Natural killer cell (primary cell): ENCODE measurements at regions not wholly inside any gene's neighbourhood (a gene's known extent, or its start where the extent isn't known, plus 50 kb on each side); places are given as distances from the start of the nearest gene placed in this dataset.
A peak's percentile ranks its signal among the peaks of the same experiment; 100 is the strongest.

Source experiments
- ATAC-seq, 3 donors: fragments of 150-1000 bp in 2 of 3; fragments of 200-7000 bp in 1 of 3; cut with Tn5 transposase; 1 replicate in 1 of 3; 2 replicates in 2 of 3; pipeline ENCODE4 v1.10.0; 2021; ENCODE audit warnings: mild to moderate bottlenecking in 2 of 3, moderate library complexity in 2 of 3
- DNase-seq, 2 donors: peaks; one replicate each; pipeline versions ENCODE4 v3.0.0 to v3.0.0-alpha.2; 2013 to 2021; ENCODE audit warnings: mixed read lengths in 1 of 2
- H3K27ac ChIP-seq: one replicate; pipeline ENCODE4 v1.5.1; 2013; ENCODE audit warnings: mild to moderate bottlenecking, low read length
- H3K27me3 ChIP-seq: one replicate; pipeline ENCODE4 v1.6.1; 2013; ENCODE audit warnings: low read length; ENCODE audit not compliant: control insufficient read depth, insufficient read depth
- H3K36me3 ChIP-seq: one replicate; pipeline ENCODE4 v1.6.1; 2013; ENCODE audit warnings: low read length; ENCODE audit not compliant: control insufficient read depth, insufficient read depth
- H3K4me1 ChIP-seq: one replicate; pipeline ENCODE4 v1.6.1; 2013; ENCODE audit warnings: low read length; ENCODE audit not compliant: control insufficient read depth, insufficient read depth
- H3K4me3 ChIP-seq: one replicate; pipeline ENCODE4 v1.5.1; 2013; ENCODE audit warnings: low read length
- H3K9me3 ChIP-seq: one replicate; pipeline ENCODE4 v1.6.1; 2013; ENCODE audit warnings: low read length; ENCODE audit not compliant: control insufficient read depth, insufficient read depth
- H3K27ac Mint-ChIP-seq, 2 donors: one replicate each; pipeline ENCODE4 v1.8.0; 2022; ENCODE audit warnings: mild to moderate bottlenecking in 2 of 2, mixed read lengths in 2 of 2, moderate library complexity in 1 of 2
- H3K27me3 Mint-ChIP-seq, 2 donors: one replicate each; pipeline ENCODE4 v1.8.0; 2022; ENCODE audit warnings: low read depth in 2 of 2, mixed read lengths in 2 of 2
- H3K36me3 Mint-ChIP-seq: one replicate; pipeline ENCODE4 v1.8.0; 2022; ENCODE audit warnings: mixed read lengths
- H3K4me1 Mint-ChIP-seq, 2 donors: one replicate each; pipeline ENCODE4 v1.8.0; 2022; ENCODE audit warnings: mixed read lengths in 2 of 2
- H3K4me3 Mint-ChIP-seq: one replicate; pipeline ENCODE4 v1.8.0; 2022; ENCODE audit warnings: mild to moderate bottlenecking, moderate library complexity, mixed read lengths
- H3K9me3 Mint-ChIP-seq, 2 donors: one replicate each; pipeline ENCODE4 v1.8.0; 2022; ENCODE audit warnings: mixed read lengths in 2 of 2
- CTCF ChIP-seq: fragments of 200-600 bp; IDR thresholded peaks from one replicate; pipeline ENCODE4 v1.8.0; 2022; ENCODE audit warnings: antibody characterized with exemption
- WGBS: methylation state at CpG from one replicate; pipeline ENCODE4 v1.1.7; 2013; ENCODE audit warnings: missing lambda C conversion rate; ENCODE audit not compliant: insufficient coverage; 5-methylcytosine and 5-hydroxymethylcytosine counted together
- intact Hi-C: fragments of 100-400 bp; cut with micrococcal nuclease; formaldehyde crosslinking; loops from one replicate; pipeline ENCODE4 v1.14.2; 2022

- no peaks in the 10 kb centered on the region for H3K36me3 ChIP-seq
- H3K27me3 ChIP-seq, result no peaks in the 10 kb centered on the region
- Mint-ChIP-seq H3K4me3 (no peak overlapping the region), H3K9me3 (peaks cover 0 to 3% of the 10 kb centered on the region in 2 donors), H3K4me1 (no peaks in the 10 kb centered on the region), H3K27ac (no peak overlapping the region), H3K27me3 (no peaks in the 10 kb centered on the region), H3K36me3 (no peaks in the 10 kb centered on the region)
- no peak overlapping the region for H3K27ac ChIP-seq
- TF ChIP-seq CTCF, result no peak
- H3K4me1 ChIP-seq, result no peaks in the 10 kb centered on the region
- intact Hi-C loops, result no loop called here
- peak in 1 of 3 donors; percentile 7 for ATAC-seq
- no peak for DNase-seq
- 84% methylated on average over 9 of the region's 9 CpGs for WGBS
- H3K4me3 ChIP-seq, result no peak overlapping the region
- no peaks in the 10 kb centered on the region for H3K9me3 ChIP-seq
These were observed 467.8 kb upstream of the PFKP start for GRCh38 chr10:2599571-2599970.

GRCh38 chr10:2592360-2593160 lies 474.8 kb upstream of the PFKP start:
- Mint-ChIP-seq H3K4me3 (no peak overlapping the region), H3K4me1 (no peaks in the 10 kb centered on the region), H3K9me3 (peaks cover 0 to under 1% of the 10 kb centered on the region in 2 donors), H3K27ac (no peak overlapping the region), H3K36me3 (no peaks in the 10 kb centered on the region), H3K27me3 (peaks cover 0 to 2% of the 10 kb centered on the region in 2 donors)
- H3K9me3 ChIP-seq, result no peaks in the 10 kb centered on the region
- no peaks in the 10 kb centered on the region for H3K27me3 ChIP-seq
- no peaks in the 10 kb centered on the region for H3K36me3 ChIP-seq
- TF ChIP-seq CTCF, result no peak
- H3K27ac ChIP-seq, result no peak overlapping the region
- H3K4me3 ChIP-seq, result no peak overlapping the region
- no peak for DNase-seq
- H3K4me1 ChIP-seq, result no peaks in the 10 kb centered on the region
- no peak for ATAC-seq
- 72% methylated on average over 4 of the region's 4 CpGs for WGBS
- intact Hi-C loops, result no loop called here

- no peak for ATAC-seq
- no peaks in the 10 kb centered on the region for H3K9me3 ChIP-seq
These were observed 478.2 kb upstream of the PFKP start for GRCh38 chr10:2589196-2589595.

More at GRCh38 chr10:2589196-2589595, 478.2 kb upstream of the PFKP start:
- H3K4me3 ChIP-seq, result no peak overlapping the region
- no peak for TF ChIP-seq CTCF
- Mint-ChIP-seq H3K36me3 (no peaks in the 10 kb centered on the region), H3K27ac (no peak overlapping the region), H3K4me3 (no peak overlapping the region), H3K9me3 (no peaks in the 10 kb centered on the region), H3K27me3 (peaks cover 0 to 2% of the 10 kb centered on the region in 2 donors), H3K4me1 (no peaks in the 10 kb centered on the region)
- no peaks in the 10 kb centered on the region for H3K27me3 ChIP-seq
- no peak for DNase-seq
- intact Hi-C loops, result no loop called here
- 62% methylated on average over 3 of the region's 5 CpGs for WGBS
- H3K36me3 ChIP-seq, result no peaks in the 10 kb centered on the region
- no peaks in the 10 kb centered on the region for H3K4me1 ChIP-seq
- H3K27ac ChIP-seq, result no peak overlapping the region
